HFF-Myc (cell line): ENCODE measurements at regions not wholly inside any gene's neighbourhood (a gene's known extent, or its start where the extent isn't known, plus 50 kb on each side); places are given as distances from the start of the nearest gene placed in this dataset.
A peak's percentile ranks its signal among the peaks of the same experiment; 100 is the strongest.
"Not testable (repeated sequence)": the region's sequence is repeated elsewhere in the genome, so short reads cannot be mapped to it uniquely, and the experiment has no call there.

ENCODE experiments used
- DNase-seq: peaks from one replicate; pipeline ENCODE4 v3.0.0-alpha.2; 2011; ENCODE audit warnings: low read depth; ENCODE audit errors: extremely low read depth
- H3K4me3 ChIP-seq: replicated peaks from 2 replicates; pipeline ENCODE4 v1.5.1; 2011; ENCODE audit warnings: low read depth, mild to moderate bottlenecking, control low read depth, low read length
- CTCF ChIP-seq: IDR thresholded peaks from 2 replicates; pipeline ENCODE4 v1.5.1; 2012; ENCODE audit warnings: mild to moderate bottlenecking, low read depth, low read length, control low read depth; ENCODE audit errors: missing control alignments

GRCh38 chr6:140711019-140711613 is 1336.7 kb upstream of the CITED2 start:
- DNase-seq, result no peak
- no peak for TF ChIP-seq CTCF
- H3K4me3 ChIP-seq, result no peak overlapping the region

- no peak for TF ChIP-seq CTCF
- no peak for DNase-seq
- H3K4me3 ChIP-seq, result no peak overlapping the region
Observed at GRCh38 chr6:140708441-140708840, 1334.0 kb upstream of the CITED2 start.

GRCh38 chr6:140704008-140704407 is 1329.6 kb upstream of the CITED2 start:
- not testable (repeated sequence) for H3K4me3 ChIP-seq, DNase-seq

- no peak for TF ChIP-seq CTCF
- no peak for DNase-seq
Observed at GRCh38 chr6:140697585-140697984, 1323.1 kb upstream of the CITED2 start.

GRCh38 chr6:140684776-140685550 is 1310.5 kb upstream of the CITED2 start:
- TF ChIP-seq CTCF, result no peak
- DNase-seq, result no peak
- H3K4me3 ChIP-seq, result no peak overlapping the region

More at GRCh38 chr6:140697585-140697984, 1323.1 kb upstream of the CITED2 start:
- no peak overlapping the region for H3K4me3 ChIP-seq

- no peak for TF ChIP-seq CTCF
- H3K4me3 ChIP-seq, result no peak overlapping the region
- no peak for DNase-seq
Observed at GRCh38 chr6:140677781-140678528, 1303.5 kb upstream of the CITED2 start.

- no peak for DNase-seq
- no peak overlapping the region for H3K4me3 ChIP-seq
- peak; percentile 10 for TF ChIP-seq CTCF
Observed at GRCh38 chr6:140671926-140672325, 1297.5 kb upstream of the CITED2 start.
